CD4-positive, alpha-beta T cell (primary cell): ENCODE measurements at regions not wholly inside any gene's neighbourhood (a gene's known extent, or its start where the extent isn't known, plus 50 kb on each side); places are given as distances from the start of the nearest gene placed in this dataset.

Experiments
- ATAC-seq: fragments of 200-7000 bp; cut with Tn5 transposase; one replicate; pipeline ENCODE4 v1.10.0; 2022; ENCODE audit warnings: mild to moderate bottlenecking; ENCODE audit not compliant: poor library complexity
- CTCF ChIA-PET: fragments of 350-600 bp; sonication (Branson Sonifier 250); formaldehyde crosslinking; loops from one replicate; lab custom pipeline; 2021; ENCODE audit warnings: antibody characterized with exemption, inconsistent platforms; lab: Charles Lee
- POLR2A ChIA-PET: fragments of 350-600 bp; sonication (Branson Sonifier 250); formaldehyde crosslinking; loops from one replicate; lab custom pipeline; 2021; ENCODE audit warnings: antibody characterized with exemption, inconsistent platforms; lab: Charles Lee
- DNase-seq, 14 experiments: peaks; one replicate each; pipeline ENCODE4 v3.0.0-alpha.2; 2013 to 2020; ENCODE audit warnings: mixed read lengths in 2 of 14
- H3K27ac ChIP-seq, 2 donors: one replicate each; pipeline versions ENCODE4 v1.5.1 to v1.7.0; 2013; ENCODE audit warnings: low read length in 2 of 2, low read depth in 1 of 2, mild to moderate bottlenecking in 1 of 2
- H3K27me3 ChIP-seq, 2 experiments: 1 replicate in 1 of 2; 2 replicates in 1 of 2; pipeline versions ENCODE4 v1.6.1 to v1.7.0; 2013; ENCODE audit warnings: low read length in 2 of 2, control low read depth in 1 of 2, mild to moderate bottlenecking in 1 of 2, moderate library complexity in 1 of 2; ENCODE audit not compliant: insufficient read depth in 2 of 2, control insufficient read depth in 1 of 2
- H3K36me3 ChIP-seq: one replicate; pipeline ENCODE4 v1.6.1; 2013; ENCODE audit warnings: low read length, control low read depth; ENCODE audit not compliant: insufficient read depth
- H3K4me1 ChIP-seq: one replicate; pipeline ENCODE4 v1.6.1; 2013; ENCODE audit warnings: low read length, control low read depth; ENCODE audit not compliant: insufficient read depth
- H3K4me3 ChIP-seq: one replicate; pipeline ENCODE4 v1.5.1; 2013; ENCODE audit warnings: mild to moderate bottlenecking, low read length, moderate library complexity
- H3K9me3 ChIP-seq, 2 experiments: 1 replicate in 1 of 2; 2 replicates in 1 of 2; pipeline versions ENCODE4 v1.6.1 to v1.7.0; 2013; ENCODE audit warnings: low read length in 2 of 2, mild to moderate bottlenecking in 2 of 2, control low read depth in 1 of 2, moderate library complexity in 1 of 2; ENCODE audit not compliant: control insufficient read depth in 1 of 2, insufficient read depth in 1 of 2
- H3K27ac Mint-ChIP-seq: one replicate; pipeline ENCODE4 v1.8.0; 2020; ENCODE audit warnings: mixed read lengths
- H3K27me3 Mint-ChIP-seq: one replicate; pipeline ENCODE4 v1.8.0; 2021; ENCODE audit warnings: mixed read lengths
- H3K36me3 Mint-ChIP-seq: one replicate; pipeline ENCODE4 v1.8.0; 2021; ENCODE audit warnings: low read depth, mixed read lengths
- H3K4me1 Mint-ChIP-seq: one replicate; pipeline ENCODE4 v1.8.0; 2021; ENCODE audit warnings: low read depth, mixed read lengths
- H3K4me3 Mint-ChIP-seq: one replicate; pipeline ENCODE4 v1.8.0; 2020; ENCODE audit warnings: mild to moderate bottlenecking, mixed read lengths
- H3K9me3 Mint-ChIP-seq: one replicate; pipeline ENCODE4 v1.8.0; 2020; ENCODE audit warnings: mixed read lengths
- intact Hi-C, 2 experiments: fragments of 100-400 bp; cut with DNase I in 1 of 2; cut with micrococcal nuclease in 1 of 2; formaldehyde crosslinking; loops; one replicate each; pipeline versions ENCODE4 v1.15.1 to v1.9.0; 2023 to 2025; cut with DNase I, micrococcal nuclease
- TF ChIP-seq, protein P1 (sequence below): fragments of 200-600 bp; IDR thresholded peaks from one replicate; pipeline ENCODE4 v1.8.0; 2022; ENCODE audit warnings: antibody characterized with exemption, mild to moderate bottlenecking

DNA sequence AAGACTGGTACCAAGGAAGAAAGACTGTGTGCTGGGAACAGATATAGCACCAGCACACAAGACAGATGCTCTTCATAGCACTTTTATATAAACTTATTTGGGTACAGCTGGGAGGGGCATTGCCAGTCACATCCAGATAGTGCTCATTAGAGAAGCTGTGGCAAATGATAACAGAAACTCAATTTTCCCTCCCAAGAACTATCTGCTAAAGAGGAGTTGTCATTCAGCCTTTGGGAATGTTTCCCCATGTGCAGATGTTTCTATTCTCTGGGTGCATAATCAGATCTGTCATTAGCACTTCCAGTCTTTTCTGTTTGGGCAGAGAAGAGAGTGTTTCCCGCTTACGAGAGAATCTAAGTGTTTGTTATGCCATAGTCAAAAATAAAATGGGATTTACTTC, 714.9 kb upstream of the MDGA2 start:
- Mint-ChIP-seq H3K36me3 (no peaks in the 10 kb centered on the region), H3K9me3 (no peaks in the 10 kb centered on the region), H3K27me3 (no peaks in the 10 kb centered on the region), H3K27ac (no peak overlapping the region), H3K4me1 (no peaks in the 10 kb centered on the region), H3K4me3 (no peak overlapping the region)
- intact Hi-C loops, result no loop called here
- no peaks in the 10 kb centered on the region for H3K36me3 ChIP-seq
- CTCF ChIA-PET, result no interaction called here
- ATAC-seq (no peak), DNase-seq (no peak)
- H3K4me3 ChIP-seq, result no peak overlapping the region
- no peak overlapping the region for H3K27ac ChIP-seq
- TF ChIP-seq, protein P1, sequence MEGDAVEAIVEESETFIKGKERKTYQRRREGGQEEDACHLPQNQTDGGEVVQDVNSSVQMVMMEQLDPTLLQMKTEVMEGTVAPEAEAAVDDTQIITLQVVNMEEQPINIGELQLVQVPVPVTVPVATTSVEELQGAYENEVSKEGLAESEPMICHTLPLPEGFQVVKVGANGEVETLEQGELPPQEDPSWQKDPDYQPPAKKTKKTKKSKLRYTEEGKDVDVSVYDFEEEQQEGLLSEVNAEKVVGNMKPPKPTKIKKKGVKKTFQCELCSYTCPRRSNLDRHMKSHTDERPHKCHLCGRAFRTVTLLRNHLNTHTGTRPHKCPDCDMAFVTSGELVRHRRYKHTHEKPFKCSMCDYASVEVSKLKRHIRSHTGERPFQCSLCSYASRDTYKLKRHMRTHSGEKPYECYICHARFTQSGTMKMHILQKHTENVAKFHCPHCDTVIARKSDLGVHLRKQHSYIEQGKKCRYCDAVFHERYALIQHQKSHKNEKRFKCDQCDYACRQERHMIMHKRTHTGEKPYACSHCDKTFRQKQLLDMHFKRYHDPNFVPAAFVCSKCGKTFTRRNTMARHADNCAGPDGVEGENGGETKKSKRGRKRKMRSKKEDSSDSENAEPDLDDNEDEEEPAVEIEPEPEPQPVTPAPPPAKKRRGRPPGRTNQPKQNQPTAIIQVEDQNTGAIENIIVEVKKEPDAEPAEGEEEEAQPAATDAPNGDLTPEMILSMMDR, result no peak
- no peaks in the 10 kb centered on the region for H3K4me1 ChIP-seq
- POLR2A ChIA-PET, result no interaction called here
- no peaks in the 10 kb centered on the region for H3K27me3 ChIP-seq
- no peaks in the 10 kb centered on the region for H3K9me3 ChIP-seq

- ChIA-PET CTCF (no interaction called here), POLR2A (no interaction called here)
- H3K4me1 ChIP-seq, result no peaks in the 10 kb centered on the region
- H3K4me3 Mint-ChIP-seq, result no peak overlapping the region
- intact Hi-C loops, result no loop called here
- no peaks in the 10 kb centered on the region for H3K36me3 ChIP-seq
- no peak overlapping the region for H3K27ac ChIP-seq
- H3K27ac Mint-ChIP-seq, result no peak overlapping the region
- no peaks in the 10 kb centered on the region for H3K36me3 Mint-ChIP-seq
- no peaks in the 10 kb centered on the region for H3K9me3 Mint-ChIP-seq
- TF ChIP-seq, protein P1, result no peak
- H3K27me3 ChIP-seq, result no peaks in the 10 kb centered on the region
- H3K4me1 Mint-ChIP-seq, result no peaks in the 10 kb centered on the region
- no peak for ATAC-seq
- H3K9me3 ChIP-seq, result peaks cover 0 to 5% of the 10 kb centered on the region in 2 experiments
- H3K4me3 ChIP-seq, result no peak overlapping the region
- no peaks in the 10 kb centered on the region for H3K27me3 Mint-ChIP-seq
- DNase-seq, result no peak
These were observed 709.4 kb upstream of the MDGA2 start for GRCh38 chr14:48384821-48385220.

DNA sequence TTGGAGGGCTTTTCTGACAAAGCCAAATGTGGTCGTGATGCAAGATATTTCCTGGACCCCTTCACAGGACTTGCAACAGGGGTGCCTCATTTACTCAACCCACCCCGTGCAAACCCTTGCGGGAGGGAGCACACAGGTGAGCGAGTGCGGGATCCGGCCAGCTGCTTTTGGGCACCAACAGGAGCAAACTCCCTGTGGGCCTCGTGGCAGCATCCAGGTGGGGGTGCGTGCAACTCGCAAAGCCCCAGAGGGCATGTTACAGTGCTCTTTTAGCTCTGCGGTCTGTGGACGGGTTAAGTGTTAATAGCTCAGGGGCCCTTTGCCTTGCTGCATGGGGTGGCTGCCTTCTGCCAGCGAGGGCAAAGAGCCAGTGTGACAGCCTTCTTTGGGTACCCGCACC, 707.6 kb upstream of the MDGA2 start:
- no peak for DNase-seq
- intact Hi-C loops, result no loop called here
- ATAC-seq, result no peak
- H3K4me1 Mint-ChIP-seq, result no peaks in the 10 kb centered on the region
- no peaks in the 10 kb centered on the region for H3K4me1 ChIP-seq
- no peak overlapping the region for H3K27ac Mint-ChIP-seq
- no peak overlapping the region for H3K4me3 ChIP-seq
- CTCF ChIA-PET, result no interaction called here
- no peaks in the 10 kb centered on the region for H3K27me3 ChIP-seq
- no peaks in the 10 kb centered on the region for H3K27me3 Mint-ChIP-seq
- POLR2A ChIA-PET, result no interaction called here
- H3K36me3 ChIP-seq, result no peaks in the 10 kb centered on the region
- H3K36me3 Mint-ChIP-seq, result no peaks in the 10 kb centered on the region
- no peak overlapping the region for H3K27ac ChIP-seq
- no peak overlapping the region for H3K4me3 Mint-ChIP-seq
- H3K9me3 Mint-ChIP-seq, result peaks cover 2% of the 10 kb centered on the region
- H3K9me3 ChIP-seq, result peaks cover 0 to 5% of the 10 kb centered on the region in 2 experiments
- TF ChIP-seq, protein P1, result no peak
